ENCODE measurements at regions not wholly inside any gene's neighbourhood (a gene's known extent, or its start where the extent isn't known, plus 50 kb on each side); places are given as distances from the start of the nearest gene placed in this dataset.

- TF ChIP-seq POLR2A (conservative IDR thresholded peaks at IDR 0.05) (no peak), REST (IDR thresholded peaks at IDR 0.05; ENCODE audit: borderline replicate concordance) (no peak), REST (CRISPR knock-in tag; IDR thresholded peaks at IDR 0.05; ENCODE audit: low read depth) (no peak), POLR2B (IDR thresholded peaks at IDR 0.05; ENCODE audit: low read depth, partially characterized antibody) (no peak), GABPA (tag; conservative IDR thresholded peaks at IDR 0.05; ENCODE audit: low read depth) (no peak), ZBTB17 (CRISPR knock-in tag; IDR thresholded peaks at IDR 0.05) (no peak), BRCA1 (IDR thresholded peaks at IDR 0.05) (no peak), BRCA1 (CRISPR knock-in tag; IDR thresholded peaks at IDR 0.05) (no peak), RBM22 (IDR thresholded peaks at IDR 0.05; ENCODE audit: low read depth, low read length, poor library complexity, severe bottlenecking) (no peak), CHD2 (IDR thresholded peaks at IDR 0.05; ENCODE audit: low read depth, low read length) (no peak), POLR2AphosphoS2 (IDR thresholded peaks at IDR 0.05; ENCODE audit: low read length) (no peak), PCBP1 (IDR thresholded peaks at IDR 0.05; ENCODE audit: low read depth, low read length, poor library complexity, severe bottlenecking) (no peak), ZNF76 (CRISPR knock-in tag; IDR thresholded peaks at IDR 0.05; ENCODE audit: borderline replicate concordance) (no peak), CTCF (IDR thresholded peaks at IDR 0.05 in 2 of 3, conservative IDR thresholded peaks at IDR 0.05 in 1 of 3; ENCODE audit: insufficient read depth in 2 of 3, low read depth in 1 of 3, low read length in 3 of 3) (no peak), ZBTB2 (IDR thresholded peaks at IDR 0.05) (no peak)
These were observed 295.5 kb upstream of the ADGRB3 start for GRCh38 chr6:68339488-68340131.

Measured in K562 (cell line).